GM12874 (cell line): ENCODE measurements at regions not wholly inside any gene's neighbourhood (a gene's known extent, or its start where the extent isn't known, plus 50 kb on each side); places are given as distances from the start of the nearest gene placed in this dataset.

ENCODE experiments used
- TF ChIP-seq, protein P1 (sequence below): IDR thresholded peaks from 2 replicates; pipeline ENCODE4 v1.5.1; 2011; ENCODE audit warnings: low read depth, mild to moderate bottlenecking, control low read depth, low read length, moderate library complexity; ENCODE audit not compliant: insufficient read depth

DNA sequence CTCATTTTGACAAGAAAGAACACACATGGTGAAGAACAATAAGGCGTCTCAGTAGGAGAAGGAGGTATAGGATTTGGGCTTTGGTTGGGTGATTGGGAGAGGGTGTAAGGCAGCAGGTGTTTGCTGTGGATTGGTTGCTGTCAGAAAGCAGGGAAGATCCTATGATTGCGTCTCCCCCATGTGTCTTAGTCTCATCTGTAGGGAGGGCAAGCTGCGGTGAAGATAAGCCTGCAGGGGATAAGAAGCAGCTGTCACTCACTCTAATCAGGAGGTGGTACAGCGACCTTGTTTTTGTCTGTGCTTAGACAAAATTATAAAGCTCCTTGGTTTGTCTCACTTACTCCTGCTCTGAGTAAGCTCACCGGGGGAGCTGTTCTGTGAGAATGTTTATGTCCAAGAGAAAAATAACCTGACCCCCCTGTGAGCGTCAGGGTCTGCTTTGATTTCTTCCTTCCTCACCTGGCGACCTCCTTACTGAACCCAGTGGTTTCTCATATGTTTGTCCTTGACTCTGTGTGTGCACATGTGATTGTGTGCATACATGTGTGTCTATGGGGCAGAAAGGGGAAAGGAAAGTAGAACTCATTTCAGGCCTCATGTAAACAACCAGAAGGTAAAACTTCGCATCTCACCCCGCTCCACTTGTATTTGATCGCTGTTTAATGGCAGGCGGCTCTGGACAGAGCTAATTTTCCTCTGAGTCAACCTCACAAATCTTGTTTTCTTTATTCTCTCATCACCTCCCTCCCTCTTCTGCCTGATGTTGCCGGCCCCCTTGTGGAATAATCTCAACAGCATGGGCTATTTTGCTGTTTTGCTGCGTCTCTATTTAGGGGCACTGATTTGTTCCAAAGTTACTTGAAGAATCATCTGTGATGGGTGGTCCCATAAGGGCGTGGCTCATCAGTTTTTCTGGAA lies 105.6 kb downstream of the TENT4A start:
- TF ChIP-seq, protein P1, sequence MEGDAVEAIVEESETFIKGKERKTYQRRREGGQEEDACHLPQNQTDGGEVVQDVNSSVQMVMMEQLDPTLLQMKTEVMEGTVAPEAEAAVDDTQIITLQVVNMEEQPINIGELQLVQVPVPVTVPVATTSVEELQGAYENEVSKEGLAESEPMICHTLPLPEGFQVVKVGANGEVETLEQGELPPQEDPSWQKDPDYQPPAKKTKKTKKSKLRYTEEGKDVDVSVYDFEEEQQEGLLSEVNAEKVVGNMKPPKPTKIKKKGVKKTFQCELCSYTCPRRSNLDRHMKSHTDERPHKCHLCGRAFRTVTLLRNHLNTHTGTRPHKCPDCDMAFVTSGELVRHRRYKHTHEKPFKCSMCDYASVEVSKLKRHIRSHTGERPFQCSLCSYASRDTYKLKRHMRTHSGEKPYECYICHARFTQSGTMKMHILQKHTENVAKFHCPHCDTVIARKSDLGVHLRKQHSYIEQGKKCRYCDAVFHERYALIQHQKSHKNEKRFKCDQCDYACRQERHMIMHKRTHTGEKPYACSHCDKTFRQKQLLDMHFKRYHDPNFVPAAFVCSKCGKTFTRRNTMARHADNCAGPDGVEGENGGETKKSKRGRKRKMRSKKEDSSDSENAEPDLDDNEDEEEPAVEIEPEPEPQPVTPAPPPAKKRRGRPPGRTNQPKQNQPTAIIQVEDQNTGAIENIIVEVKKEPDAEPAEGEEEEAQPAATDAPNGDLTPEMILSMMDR = no peak

DNA sequence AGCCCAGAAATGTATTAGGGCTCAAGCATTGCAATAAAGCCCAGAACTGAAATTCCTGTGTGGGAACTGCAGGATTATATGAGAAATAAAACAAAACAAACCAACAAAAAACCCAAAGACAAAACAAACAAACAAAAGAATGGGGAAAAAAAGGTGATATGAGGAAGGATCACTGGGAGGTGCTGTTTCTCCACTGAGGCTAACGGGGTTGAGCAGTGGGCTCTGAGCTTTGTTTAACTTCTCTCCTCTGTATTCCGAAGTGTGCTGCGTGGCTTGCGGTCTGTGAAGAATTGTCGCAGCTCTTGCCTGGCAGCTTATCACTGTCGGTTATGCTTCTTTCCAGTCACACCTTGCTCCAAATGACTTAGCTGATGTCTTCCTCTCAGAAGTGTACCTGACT lies 106.3 kb downstream of the TENT4A start:
- TF ChIP-seq, protein P1 = 0 out of 2 replicates have a peak, but pooled peaks have one; percentile 4

DNA sequence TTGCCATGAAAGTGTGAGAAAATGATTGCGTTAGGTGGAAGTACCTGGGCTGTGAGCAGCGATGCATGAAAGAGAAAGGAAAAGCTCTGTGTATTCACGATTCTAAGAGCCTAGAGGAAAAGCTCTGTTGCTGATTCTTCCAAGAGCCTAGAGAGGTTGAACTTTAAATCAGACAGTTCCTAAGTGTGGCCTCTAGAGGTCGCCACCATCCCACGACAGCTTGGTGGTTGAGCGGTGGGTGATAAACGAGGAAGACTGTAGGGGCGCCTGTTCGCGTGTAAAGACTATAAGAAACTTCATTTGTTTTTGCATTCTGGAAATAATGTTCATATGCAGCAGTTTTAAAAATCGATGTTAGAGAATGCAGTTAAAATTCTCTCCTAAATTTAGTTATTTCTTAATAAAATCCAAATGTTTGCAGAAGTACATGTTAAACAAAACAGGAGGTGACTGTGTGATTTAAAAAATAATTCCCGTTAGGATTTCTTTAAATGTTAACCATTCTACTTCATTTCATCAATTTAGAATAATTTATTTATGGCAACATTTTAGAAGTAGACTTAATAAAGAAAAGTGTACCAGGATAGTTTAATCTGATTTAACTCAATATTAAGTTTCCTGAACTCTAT lies 107.7 kb downstream of the TENT4A start:
- TF ChIP-seq, protein P1 = peak; percentile 62

DNA sequence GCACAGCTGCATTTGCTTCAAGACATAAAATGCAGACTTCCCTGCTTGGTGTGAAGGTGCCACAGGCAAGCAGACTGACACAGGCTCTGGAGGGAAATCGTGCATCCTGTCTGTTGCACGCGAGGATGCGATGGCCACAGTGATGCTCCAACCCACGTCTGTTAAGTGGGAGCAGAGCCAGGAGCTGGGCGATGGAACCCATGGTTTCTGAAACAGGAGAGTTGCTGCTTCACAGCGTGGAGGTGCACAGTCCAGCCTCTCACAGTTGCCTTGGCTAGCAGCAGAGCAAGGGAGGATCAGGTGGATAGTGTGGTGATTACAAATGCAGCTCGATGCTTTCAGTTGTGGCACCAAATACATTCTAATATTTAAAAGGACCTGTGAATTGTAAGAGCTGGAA lies 108.8 kb downstream of the TENT4A start:
- TF ChIP-seq, protein P1 = no peak

DNA sequence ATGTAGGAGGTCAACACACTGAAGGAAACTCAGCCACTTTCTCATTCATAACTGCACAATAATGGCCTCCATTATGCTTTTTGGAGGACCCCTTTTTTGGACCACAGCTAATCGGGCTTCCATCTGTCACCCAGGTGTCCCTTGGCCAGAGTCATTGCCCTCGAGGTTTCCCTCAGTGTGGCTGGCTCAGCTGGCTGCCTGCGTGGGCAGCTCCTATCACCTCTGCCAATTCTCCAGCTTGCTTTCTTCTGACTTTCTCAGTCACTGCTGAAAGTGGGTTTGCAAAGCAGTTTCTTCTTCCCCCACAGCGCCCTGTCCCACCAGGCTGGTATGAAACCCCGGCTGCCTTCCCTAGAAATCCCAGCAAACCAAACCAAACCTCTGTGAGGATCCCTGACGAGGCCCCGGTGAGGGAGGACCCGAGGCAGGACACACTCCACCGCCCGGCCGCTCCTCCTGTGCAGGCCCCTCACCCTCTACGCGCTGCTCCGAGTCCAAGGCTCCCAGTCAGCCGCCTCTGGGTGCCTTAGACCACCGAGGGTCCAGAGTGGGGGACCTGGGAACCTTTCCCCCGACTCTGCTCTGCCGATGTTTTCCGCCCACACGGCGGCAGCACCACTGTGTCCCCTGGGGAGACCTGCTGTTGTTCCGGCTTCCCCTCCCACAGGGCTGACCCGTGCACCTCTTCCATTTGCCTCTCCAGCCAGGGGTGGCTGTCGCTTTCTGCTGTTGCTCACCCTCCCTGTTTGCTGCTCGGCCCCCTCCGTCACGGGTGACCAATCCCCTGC lies 109.5 kb downstream of the TENT4A start:
- TF ChIP-seq, protein P1 = no peak

DNA sequence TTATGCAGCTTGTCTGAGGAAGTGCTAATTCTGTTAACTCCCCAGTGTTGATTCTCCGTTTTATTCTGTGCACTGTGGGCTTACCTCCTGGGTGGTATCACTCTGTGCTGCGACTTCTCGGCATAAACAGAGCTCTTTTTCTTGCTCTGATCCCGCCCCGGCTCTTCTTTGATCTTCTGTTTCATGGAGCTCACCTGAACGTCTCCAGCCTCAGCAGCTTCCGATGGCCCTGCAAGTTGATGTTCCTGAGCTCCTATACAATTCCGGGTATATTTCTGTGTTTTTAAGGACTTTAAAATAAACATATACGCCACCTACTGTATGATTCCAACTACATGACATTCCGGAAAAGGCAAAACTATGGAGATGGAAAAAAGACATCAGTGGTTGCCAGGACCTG lies 110.8 kb downstream of the TENT4A start:
- TF ChIP-seq, protein P1 = no peak
